Pancreas (tissue), 10 donors: ENCODE measurements at regions not wholly inside any gene's neighbourhood (a gene's known extent, or its start where the extent isn't known, plus 50 kb on each side); places are given as distances from the start of the nearest gene placed in this dataset.

Experiments used
- ATAC-seq, 4 donors: fragments of 200-7000 bp; cut with Tn5 transposase; one replicate each; pipeline versions ENCODE4 v1.8.0 to v1.9.1; 2020; ENCODE audit warnings: mild to moderate bottlenecking in 4 of 4, moderate library complexity in 4 of 4
- DNase-seq, 6 donors: peaks; one replicate each; pipeline ENCODE4 v3.0.0-alpha.2; 2020
- FAIRE-seq: peaks from 2 replicates; lab custom pipeline; 2012; peaks lifted over from hg19 to GRCh38; lab: Jason Lieb, UNC
- H3K27ac ChIP-seq, 4 donors: fragments of 200-600 bp; sonication (generic); 1 replicate in 3 of 4; 2 replicates in 1 of 4; pipeline versions ENCODE4 v1.5.0 to v1.8.0; 2020
- H3K27me3 ChIP-seq, 4 donors: fragments of 200-600 bp; one replicate each; pipeline ENCODE4 v1.8.0; 2021
- H3K36me3 ChIP-seq, 3 donors: fragments of 200-600 bp; sonication (generic) in 1 of 3; one replicate each; pipeline versions ENCODE4 v1.5.0 to v1.8.0; 2020 to 2021
- H3K4me1 ChIP-seq, 3 donors: fragments of 200-600 bp; one replicate each; pipeline ENCODE4 v1.8.0; 2021
- H3K4me3 ChIP-seq, 4 donors: fragments of 200-600 bp; sonication (generic) in 2 of 4; one replicate each; pipeline versions ENCODE4 v1.5.0 to v1.8.0; 2020 to 2021
- H3K9me3 ChIP-seq, 4 donors: fragments of 200-600 bp; one replicate each; pipeline ENCODE4 v1.8.0; 2021
- CTCF ChIP-seq, 4 donors: fragments of 200-600 bp; sonication (generic) in 3 of 4; IDR thresholded peaks; one replicate each; pipeline versions ENCODE4 v1.5.0 to v1.8.0; 2021; ENCODE audit warnings: antibody characterized with exemption in 4 of 4
- WGBS, 2 donors: extraction: QIAGEN DNeasy Blood & Tissue Kit; methylation state at CpG; one replicate each; pipeline ENCODE4 v1.1.7; 2013; 5-methylcytosine and 5-hydroxymethylcytosine counted together
- intact Hi-C, 3 donors: fragments of 100-400 bp; cut with DNase I; formaldehyde crosslinking; loops; one replicate each; pipeline versions ENCODE4 v1.11.1 to v1.14.2; 2022
- donor health status: healthy with polysubstance abuse.
- donor health status: DM: no; HTN: no; CAD: no; lungs with moderate emphysema.
- donor health status: DM: no; HTN: no; CAD: no.
- donor health status: control.
- donor health status: control.
- donor health status: Bipolar disorder and iron deficiency.
- donor health status: DM: yes; HTN: yes; CAD: no.
- donor health status: DM: no; HTN: no; CAD: no.
- donor health status: DM: no; HTN: no; CAD: no.
- donor health status: DM: yes; HTN: yes; CAD: no.

- H3K27me3 ChIP-seq = no peaks in the 10 kb centered on the region
- H3K27ac ChIP-seq = no peak overlapping the region
- 49 to 54% methylated on average over 5 of the region's 5 CpGs for WGBS, 2 donors
- ATAC-seq (no peak), DNase-seq (no peak), FAIRE-seq (no peak)
- H3K9me3 ChIP-seq = no peaks in the 10 kb centered on the region
- H3K4me1 ChIP-seq = no peaks in the 10 kb centered on the region
- H3K36me3 ChIP-seq = no peaks in the 10 kb centered on the region
- intact Hi-C loops = no loop called here
- no peak overlapping the region for H3K4me3 ChIP-seq
- TF ChIP-seq CTCF (IDR thresholded peaks at IDR 0.05) = no peak
Observed at GRCh38 chr12:68474467-68475204, 136.1 kb upstream of the RAP1B start.

DNA sequence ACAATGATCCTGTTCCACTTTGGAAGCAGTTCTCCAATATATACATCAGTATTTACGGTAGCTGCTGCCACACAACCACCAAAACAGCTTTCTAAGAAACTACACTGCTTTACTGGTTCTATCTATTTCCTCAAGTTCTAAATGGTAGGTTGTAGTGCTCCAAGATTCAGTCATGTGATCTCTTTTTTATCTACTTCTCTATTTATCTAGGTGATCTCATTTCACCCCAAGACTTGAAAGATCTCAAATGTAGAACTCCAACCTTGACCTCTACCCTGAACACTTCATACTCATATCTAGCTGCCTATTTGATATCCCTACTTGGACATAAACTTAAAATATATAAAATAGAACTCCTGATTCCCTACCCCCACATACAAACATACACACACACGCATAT, 133.9 kb upstream of the RAP1B start:
- 83 to 97% methylated on average over 2 of the region's 2 CpGs for WGBS, 2 donors
- no peak overlapping the region for H3K4me3 ChIP-seq
- no peaks in the 10 kb centered on the region for H3K27me3 ChIP-seq
- no peak overlapping the region for H3K27ac ChIP-seq
- TF ChIP-seq CTCF (IDR thresholded peaks at IDR 0.05) = no peak
- intact Hi-C loops = no loop called here
- no peaks in the 10 kb centered on the region for H3K9me3 ChIP-seq
- H3K36me3 ChIP-seq = no peaks in the 10 kb centered on the region
- H3K4me1 ChIP-seq = no peaks in the 10 kb centered on the region
- ATAC-seq (no peak), FAIRE-seq (no peak), DNase-seq (no peak)

DNA sequence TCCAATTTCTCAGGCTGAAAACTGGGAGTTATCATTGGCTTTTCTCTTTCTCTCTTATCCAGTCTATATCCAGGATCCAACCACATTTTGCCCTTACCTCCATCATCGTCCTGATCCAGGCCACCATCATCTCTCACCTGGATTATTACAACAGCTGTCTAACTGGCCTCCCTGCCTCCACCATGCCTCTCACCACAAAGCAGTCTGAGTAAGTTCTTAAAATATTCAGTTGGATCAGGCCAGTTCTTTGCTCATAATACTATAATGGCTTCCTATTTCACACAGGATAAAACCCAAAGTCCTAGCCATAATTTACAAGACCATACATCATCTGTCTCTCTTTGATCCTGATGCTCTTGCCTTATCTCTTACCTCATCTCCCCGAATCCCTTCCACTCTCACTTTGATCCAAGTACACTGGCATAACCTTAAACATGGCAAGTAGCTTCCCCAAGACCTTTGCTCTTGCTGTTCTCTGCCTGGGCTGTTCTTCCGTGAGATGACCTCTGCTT, 133.4 kb upstream of the RAP1B start:
- Histone ChIP-seq H3K4me1 (no peaks in the 10 kb centered on the region), H3K27ac (no peak overlapping the region), H3K36me3 (no peaks in the 10 kb centered on the region), H3K27me3 (no peaks in the 10 kb centered on the region), H3K4me3 (no peak overlapping the region), H3K9me3 (no peaks in the 10 kb centered on the region)
- FAIRE-seq (no peak), DNase-seq (no peak), ATAC-seq (no peak)
- no peak for TF ChIP-seq CTCF (IDR thresholded peaks at IDR 0.05)
- intact Hi-C loops = no loop called here
- WGBS, 2 donors = 75 to 83% methylated on average over 3 of the region's 3 CpGs

DNA sequence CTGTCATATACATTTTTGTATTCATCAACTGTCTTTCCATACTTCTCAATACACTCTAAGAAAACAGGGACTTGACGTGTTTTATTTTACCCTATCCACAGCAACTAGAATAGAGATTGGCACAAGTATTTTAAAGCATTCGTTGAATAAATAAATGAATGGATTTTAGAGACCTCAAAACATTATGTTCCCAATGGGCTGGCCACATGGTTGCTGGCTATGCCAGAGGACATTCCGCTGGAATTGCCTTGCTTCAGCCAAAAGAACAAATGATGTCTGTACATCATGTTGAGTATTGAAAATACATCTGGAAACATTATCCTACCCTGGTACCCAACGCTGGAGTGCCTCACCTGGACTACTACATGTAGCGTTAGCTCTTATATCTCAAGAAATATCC, 132.8 kb upstream of the RAP1B start:
- FAIRE-seq (no peak), ATAC-seq (no peak), DNase-seq (no peak)
- Histone ChIP-seq H3K27me3 (no peaks in the 10 kb centered on the region), H3K4me3 (no peak overlapping the region), H3K36me3 (no peaks in the 10 kb centered on the region), H3K27ac (no peak overlapping the region), H3K4me1 (no peaks in the 10 kb centered on the region), H3K9me3 (no peaks in the 10 kb centered on the region)
- WGBS, 2 donors = 79 to 94% methylated on average over 5 of the region's 5 CpGs
- intact Hi-C loops = no loop called here
- no peak for TF ChIP-seq CTCF (IDR thresholded peaks at IDR 0.05)

GRCh38 chr12:68478516-68479260, 132.0 kb upstream of the RAP1B start:
- no peak for FAIRE-seq
- H3K27ac ChIP-seq = no peak overlapping the region
- H3K36me3 ChIP-seq = no peaks in the 10 kb centered on the region
- no peak for ATAC-seq
- no peaks in the 10 kb centered on the region for H3K9me3 ChIP-seq
- intact Hi-C loops = no loop called here
- no peaks in the 10 kb centered on the region for H3K27me3 ChIP-seq
- no peak for TF ChIP-seq CTCF (IDR thresholded peaks at IDR 0.05)
- H3K4me1 ChIP-seq = no peaks in the 10 kb centered on the region
- WGBS, 2 donors = 61 to 63% methylated on average over 1 of the region's 1 CpG
- DNase-seq = no peak
- H3K4me3 ChIP-seq = no peak overlapping the region
